Esophagus muscularis mucosa (tissue), 4 donors: ENCODE measurements at regions not wholly inside any gene's neighbourhood (a gene's known extent, or its start where the extent isn't known, plus 50 kb on each side); places are given as distances from the start of the nearest gene placed in this dataset.

ENCODE experiments used
- EP300 ChIP-seq: sonication (generic); formaldehyde crosslinking; IDR thresholded peaks from one replicate; pipeline ENCODE4 v1.6.1; 2017; ENCODE audit warnings: antibody characterized with exemption
- POLR2A ChIP-seq: fragments of 450-650 bp; IDR thresholded peaks from one replicate; pipeline ENCODE4 v1.6.1; 2017; ENCODE audit warnings: antibody characterized with exemption, moderate library complexity, mild to moderate bottlenecking, low read depth
- POLR2AphosphoS5 ChIP-seq, 2 donors: sonication (generic); formaldehyde crosslinking; IDR thresholded peaks; one replicate each; pipeline ENCODE4 v1.6.1; 2017; ENCODE audit warnings: antibody characterized with exemption in 2 of 2
- TF ChIP-seq, protein P1 (sequence below), 3 experiments: fragments of 200-600 bp in 2 of 3; fragments of 450-650 bp in 1 of 3; sonication (generic) in 2 of 3; IDR thresholded peaks; one replicate each; pipeline ENCODE4 v1.5.1; 2017 to 2019; ENCODE audit warnings: antibody characterized with exemption in 3 of 3, mild to moderate bottlenecking in 2 of 3, moderate library complexity in 1 of 3

DNA sequence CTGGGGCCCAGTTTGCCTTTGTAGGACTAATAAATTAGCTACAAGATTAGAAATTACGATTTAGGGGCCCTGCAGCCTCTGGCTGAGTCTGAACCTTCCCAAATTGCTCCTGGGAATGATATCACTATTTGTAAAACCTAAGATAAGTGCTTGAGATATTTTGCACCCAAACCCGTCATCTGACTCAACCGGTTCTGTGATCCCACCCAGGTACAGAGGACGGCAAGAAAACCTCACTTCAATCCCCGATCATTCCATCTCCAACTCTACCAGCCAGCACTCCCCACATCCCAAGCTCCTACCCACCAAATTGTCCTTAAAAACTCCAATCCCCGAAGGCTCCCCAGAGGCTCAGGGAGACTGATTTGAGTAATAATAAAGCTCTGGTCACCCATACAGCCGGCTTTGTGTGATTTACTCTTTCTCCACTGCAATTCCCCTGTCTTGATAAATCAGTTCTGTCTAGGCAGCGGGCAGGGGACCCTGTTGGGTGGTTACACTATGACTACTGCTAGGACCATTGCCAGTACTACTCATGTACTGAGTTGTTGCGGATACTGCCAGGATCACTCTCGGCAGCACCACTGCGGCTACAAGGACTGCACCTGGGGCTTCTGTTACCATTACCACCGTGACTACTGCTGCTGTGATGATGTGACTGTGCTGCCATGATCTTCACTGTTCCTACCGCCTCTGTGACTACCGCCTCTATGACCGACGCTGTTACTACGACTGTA is 73.1 kb downstream of the IRF8 start:
- TF ChIP-seq, protein P1, sequence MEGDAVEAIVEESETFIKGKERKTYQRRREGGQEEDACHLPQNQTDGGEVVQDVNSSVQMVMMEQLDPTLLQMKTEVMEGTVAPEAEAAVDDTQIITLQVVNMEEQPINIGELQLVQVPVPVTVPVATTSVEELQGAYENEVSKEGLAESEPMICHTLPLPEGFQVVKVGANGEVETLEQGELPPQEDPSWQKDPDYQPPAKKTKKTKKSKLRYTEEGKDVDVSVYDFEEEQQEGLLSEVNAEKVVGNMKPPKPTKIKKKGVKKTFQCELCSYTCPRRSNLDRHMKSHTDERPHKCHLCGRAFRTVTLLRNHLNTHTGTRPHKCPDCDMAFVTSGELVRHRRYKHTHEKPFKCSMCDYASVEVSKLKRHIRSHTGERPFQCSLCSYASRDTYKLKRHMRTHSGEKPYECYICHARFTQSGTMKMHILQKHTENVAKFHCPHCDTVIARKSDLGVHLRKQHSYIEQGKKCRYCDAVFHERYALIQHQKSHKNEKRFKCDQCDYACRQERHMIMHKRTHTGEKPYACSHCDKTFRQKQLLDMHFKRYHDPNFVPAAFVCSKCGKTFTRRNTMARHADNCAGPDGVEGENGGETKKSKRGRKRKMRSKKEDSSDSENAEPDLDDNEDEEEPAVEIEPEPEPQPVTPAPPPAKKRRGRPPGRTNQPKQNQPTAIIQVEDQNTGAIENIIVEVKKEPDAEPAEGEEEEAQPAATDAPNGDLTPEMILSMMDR (IDR thresholded peaks at IDR 0.05), result no peak
- TF ChIP-seq POLR2A (no peak), POLR2AphosphoS5 (IDR thresholded peaks at IDR 0.05) (no peak), EP300 (no peak)
